A204.1 (cell line): ENCODE measurements at regions not wholly inside any gene's neighbourhood (a gene's known extent, or its start where the extent isn't known, plus 50 kb on each side); places are given as distances from the start of the nearest gene placed in this dataset.

ENCODE experiments used
- FAIRE-seq: peaks from 2 replicates; lab custom pipeline; 2012; peaks lifted over from hg19 to GRCh38; lab: Jason Lieb, UNC

DNA sequence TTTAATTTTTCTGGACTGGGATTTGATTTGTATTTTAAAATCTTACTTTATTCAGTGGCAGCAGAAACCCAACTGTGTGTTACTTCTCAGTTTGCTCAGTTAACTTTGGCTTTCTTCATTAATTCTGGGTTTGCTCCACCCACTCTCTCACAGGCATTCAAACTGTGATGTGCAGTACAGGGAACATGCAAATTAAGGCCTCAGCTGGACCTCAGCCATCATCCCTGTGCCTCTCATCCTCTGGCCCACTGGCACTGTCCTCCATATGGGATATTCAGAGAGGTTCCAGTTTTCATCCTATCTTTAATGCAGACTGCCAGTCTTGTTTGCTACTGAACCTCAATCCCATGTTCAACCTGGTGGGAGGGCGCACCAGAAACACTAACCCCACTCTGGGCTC, 743.4 kb upstream of the IGFBP3 start:
- FAIRE-seq = no peak

DNA sequence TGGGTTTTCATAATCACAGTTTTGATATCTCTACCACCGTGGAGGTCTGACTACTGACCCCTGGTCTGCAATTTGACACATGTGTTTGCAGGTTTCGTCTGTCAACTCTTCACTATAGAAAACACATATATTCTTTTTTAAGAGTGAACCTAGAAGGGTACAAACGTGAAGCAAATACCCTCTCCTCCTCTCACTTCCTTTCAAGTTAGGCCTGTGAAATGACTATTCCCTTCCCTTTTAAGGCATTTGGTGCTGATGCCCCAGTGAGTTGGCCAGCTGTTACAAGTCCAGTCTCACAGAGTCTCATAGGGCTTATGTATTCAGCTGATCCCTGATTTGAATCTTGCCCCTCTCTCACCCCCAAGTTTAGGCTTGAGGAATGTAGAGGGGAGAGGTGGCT, 742.0 kb upstream of the IGFBP3 start:
- no peak for FAIRE-seq

DNA sequence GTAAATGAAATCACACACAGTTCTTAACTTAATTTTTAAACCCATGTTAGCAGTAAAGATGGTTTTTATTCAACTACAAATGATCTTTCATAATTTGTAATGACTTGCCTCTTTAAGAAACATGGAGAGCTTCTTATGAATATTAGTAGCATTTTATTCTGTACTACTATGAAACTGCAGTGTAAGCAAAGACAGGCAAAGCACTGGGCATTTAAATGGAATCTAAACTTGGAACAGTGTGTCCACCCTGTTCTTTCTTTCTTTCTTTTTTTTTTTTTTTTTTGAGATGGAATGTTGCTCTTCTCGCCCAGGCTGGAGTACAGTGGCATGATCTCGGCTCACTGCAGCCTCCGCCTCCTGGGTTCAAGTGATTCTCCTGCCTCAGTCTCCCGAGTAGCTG, 740.4 kb upstream of the IGFBP3 start:
- FAIRE-seq = no peak

DNA sequence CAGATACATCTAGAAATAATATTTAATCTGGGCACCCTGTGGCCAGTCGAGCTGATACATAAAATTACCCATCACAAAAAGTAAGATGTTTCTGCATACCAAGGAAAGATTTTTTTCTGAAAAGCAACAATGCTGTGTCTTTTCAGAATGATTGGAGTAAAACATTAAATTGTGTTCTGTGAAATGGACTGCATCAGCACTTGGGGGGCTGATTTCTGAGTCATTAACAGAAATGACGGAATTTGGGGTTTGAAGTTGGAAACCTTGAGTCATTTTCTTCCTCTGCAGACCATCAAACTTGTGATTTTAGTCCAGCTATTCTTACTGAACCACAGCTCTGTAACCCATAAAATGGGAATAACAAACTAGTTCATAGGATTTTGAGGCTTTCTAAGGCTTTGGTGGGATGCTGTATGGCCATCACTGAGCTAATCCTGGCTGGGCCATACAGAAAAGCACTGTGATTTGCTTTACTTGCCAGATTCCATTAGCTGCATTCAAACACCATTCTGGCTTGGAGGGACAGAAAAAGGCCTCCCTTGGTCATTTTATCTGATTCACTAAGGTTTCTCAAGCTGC, 739.4 kb upstream of the IGFBP3 start:
- FAIRE-seq = no peak

GRCh38 chr7:46658281-46658680, 737.2 kb upstream of the IGFBP3 start:
- FAIRE-seq = no peak

- no peak for FAIRE-seq
Observed at GRCh38 chr7:46654546-46655443, 733.7 kb upstream of the IGFBP3 start.

DNA sequence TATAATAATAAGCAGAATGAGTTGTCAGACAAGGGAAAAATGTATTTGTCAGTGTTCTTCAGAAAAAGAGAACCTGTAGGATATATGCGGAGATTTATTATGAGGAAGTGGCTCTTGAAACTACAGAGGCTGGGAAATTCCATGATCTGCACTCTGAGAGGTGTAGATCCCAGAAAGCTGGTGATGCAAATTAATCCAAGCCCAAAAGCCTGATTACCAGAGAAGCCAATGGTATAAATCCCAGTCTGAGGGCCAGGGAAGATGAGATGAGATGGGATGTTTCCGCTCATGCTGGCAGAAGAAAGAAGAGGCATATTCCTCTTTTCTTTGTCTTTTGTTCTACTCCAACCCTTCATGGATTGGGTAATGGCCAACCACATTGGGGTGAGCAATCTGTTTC, 732.8 kb upstream of the IGFBP3 start:
- FAIRE-seq = no peak

GRCh38 chr7:46652317-46652716, 731.2 kb upstream of the IGFBP3 start:
- FAIRE-seq = no peak

GRCh38 chr7:46651561-46652088, 730.6 kb upstream of the IGFBP3 start:
- FAIRE-seq = no peak

GRCh38 chr7:46651070-46651469, 730.0 kb upstream of the IGFBP3 start:
- no peak for FAIRE-seq

DNA sequence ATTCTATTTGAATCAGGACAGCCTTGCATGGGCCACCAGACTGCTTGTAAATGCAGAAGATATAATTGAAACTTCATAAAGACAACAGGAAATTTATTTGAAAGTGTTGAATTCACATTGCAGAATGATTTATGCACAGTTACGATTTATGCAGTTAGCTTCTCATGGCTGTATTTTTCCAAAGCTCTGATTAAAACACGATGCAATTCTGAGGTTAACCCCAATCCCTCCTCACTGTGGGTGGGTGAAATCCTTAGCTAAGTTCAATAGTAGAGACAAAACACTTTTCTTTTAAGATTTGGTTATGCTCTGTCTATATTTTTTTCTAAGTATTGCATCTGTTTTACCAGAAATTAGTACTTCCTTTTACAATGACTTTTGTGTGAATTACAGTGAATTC, 728.8 kb upstream of the IGFBP3 start:
- FAIRE-seq = no peak

GRCh38 chr7:46637793-46638735, 717.0 kb upstream of the IGFBP3 start:
- FAIRE-seq = no peak

- no peak for FAIRE-seq
Observed at GRCh38 chr7:46636022-46636421, 715.0 kb upstream of the IGFBP3 start.

DNA sequence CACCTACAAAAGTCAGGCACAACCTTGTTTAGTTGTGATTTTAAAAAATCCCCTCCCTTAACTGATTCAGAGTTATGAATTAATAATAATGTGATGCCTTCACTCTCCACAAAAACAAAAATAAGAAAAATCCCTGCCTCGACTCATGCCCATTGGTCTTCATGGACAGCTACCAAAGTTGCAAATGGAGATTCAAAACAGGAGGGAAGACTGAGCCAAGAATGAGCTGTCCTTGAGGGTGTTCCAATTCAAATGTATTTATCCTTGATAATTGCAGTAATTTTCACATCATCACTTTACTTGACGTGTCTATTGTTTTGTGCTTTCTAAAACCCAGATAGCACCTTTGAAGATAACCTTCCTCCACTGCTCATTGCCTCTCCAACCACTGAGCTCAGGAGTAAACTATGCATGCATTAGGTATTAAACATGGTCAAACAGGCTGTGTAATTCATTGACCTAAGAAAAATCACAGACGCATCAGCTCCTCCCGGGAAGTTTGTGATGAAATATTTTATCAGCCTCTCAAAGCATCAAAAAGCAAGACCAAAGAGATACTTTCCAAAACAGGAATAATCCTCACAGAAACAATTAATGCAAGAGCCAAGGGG, 712.7 kb upstream of the IGFBP3 start:
- FAIRE-seq = no peak

GRCh38 chr7:46633200-46633599, 712.1 kb upstream of the IGFBP3 start:
- FAIRE-seq = no peak

DNA sequence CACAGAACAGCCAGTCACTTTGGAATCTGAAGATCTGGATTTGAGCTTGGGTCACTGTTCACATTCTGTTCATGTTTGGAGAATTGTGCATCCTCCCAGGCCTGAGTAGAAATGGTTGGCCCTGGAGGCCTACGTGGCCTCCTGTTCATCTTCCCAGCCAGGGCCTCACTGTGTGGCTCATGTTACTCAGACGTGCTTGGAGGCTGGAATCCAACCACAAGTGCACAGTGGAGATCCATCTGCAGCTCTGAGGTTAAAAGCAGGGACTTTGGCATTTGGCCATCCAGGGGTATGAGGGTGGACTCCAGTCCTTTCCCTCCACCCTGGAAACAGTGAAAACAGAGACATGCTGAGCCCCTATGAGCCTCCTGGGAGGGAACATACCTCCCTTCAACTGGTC, 709.0 kb upstream of the IGFBP3 start:
- no peak for FAIRE-seq

- FAIRE-seq = no peak
Observed at GRCh38 chr7:46628389-46628788, 707.3 kb upstream of the IGFBP3 start.

DNA sequence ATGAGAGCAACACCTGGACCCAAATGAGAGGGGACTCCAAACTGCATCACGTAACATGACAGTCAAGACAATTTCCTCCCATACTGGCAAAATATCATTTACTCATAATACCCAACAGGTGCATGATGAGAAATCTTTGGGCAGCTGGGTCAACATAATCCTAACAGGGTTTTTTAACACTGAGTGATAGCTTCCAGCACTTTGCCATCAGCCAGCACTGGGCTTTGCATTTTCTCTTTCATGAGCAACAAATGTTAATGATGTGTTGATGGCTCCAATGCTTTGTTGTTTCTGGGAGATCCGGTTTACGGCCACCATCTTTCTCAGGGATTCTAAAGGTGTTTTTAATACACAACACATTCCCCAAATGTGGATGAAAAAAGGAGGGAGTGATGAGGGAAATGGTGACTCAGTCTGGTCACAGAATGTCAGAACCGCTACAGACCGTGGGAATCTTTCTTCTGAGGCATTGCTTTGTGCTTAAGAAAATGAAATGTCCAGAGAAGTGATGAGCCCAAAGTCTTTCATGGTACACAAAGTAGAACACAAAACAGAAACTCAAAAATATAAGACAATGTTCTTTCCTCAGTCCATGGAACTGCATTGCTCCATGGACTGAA, 705.7 kb upstream of the IGFBP3 start:
- FAIRE-seq = no peak

GRCh38 chr7:46626261-46626660, 705.2 kb upstream of the IGFBP3 start:
- FAIRE-seq = no peak

- no peak for FAIRE-seq
Observed at GRCh38 chr7:46625032-46625431, 704.0 kb upstream of the IGFBP3 start.

DNA sequence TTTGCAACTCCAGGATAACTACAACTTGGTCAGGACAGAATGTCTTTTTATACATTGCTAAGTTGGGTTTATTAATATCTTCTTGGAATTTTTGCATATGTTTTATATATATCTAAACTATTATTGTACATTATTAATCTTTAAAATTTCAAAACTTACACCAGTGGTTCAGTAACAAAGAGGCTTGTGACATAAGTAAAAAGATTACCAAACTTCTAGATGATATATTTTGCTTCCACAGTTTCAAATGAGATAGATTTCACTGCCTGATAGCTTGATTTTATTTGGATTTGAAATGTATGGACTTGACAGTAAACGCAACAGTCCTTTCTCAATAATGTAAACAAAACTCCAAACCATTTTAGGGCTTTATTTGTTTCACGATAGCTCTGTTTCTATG, 701.2 kb upstream of the IGFBP3 start:
- no peak for FAIRE-seq
